Panc1 (cell line): ENCODE measurements at regions not wholly inside any gene's neighbourhood (a gene's known extent, or its start where the extent isn't known, plus 50 kb on each side); places are given as distances from the start of the nearest gene placed in this dataset.

Experiments
- ATAC-seq: fragments of 200-7000 bp; cut with Tn5 transposase; 2 replicates; pipeline ENCODE4 v1.9.1; 2020; ENCODE audit warnings: mild to moderate bottlenecking, moderate library complexity
- BruUV-seq: library from RNA; stranded (reverse); fragments of 400-500 nt; replicated peaks from 2 replicates; lab custom pipeline; 2021; lab: Mats Ljungman, UMichigan
- CTCF ChIA-PET: fragments of 300-600 bp; sonication (Branson Sonifier 250); formaldehyde crosslinking; loops from one replicate; lab custom pipeline; 2022; ENCODE audit warnings: antibody characterized with exemption; lab: Charles Lee
- POLR2A ChIA-PET: fragments of 300-600 bp; sonication (Branson Sonifier 250); formaldehyde crosslinking; loops from one replicate; lab custom pipeline; 2022; ENCODE audit warnings: antibody characterized with exemption; lab: Charles Lee
- DNase-seq: peaks from one replicate; pipeline ENCODE4 v3.0.0-alpha.2; 2010; ENCODE audit warnings: low read depth, low spot score
- H3K27ac ChIP-seq: 2 replicates; pipeline ENCODE4 v1.5.1; 2011; ENCODE audit warnings: mild to moderate bottlenecking, low read length, inconsistent platforms
- H3K27me3 ChIP-seq: fragments of 200-500 bp; sonication (Bioruptor generic); 2 replicates; pipeline ENCODE4 v1.6.0; 2014; ENCODE audit warnings: low read length, inconsistent platforms; ENCODE audit not compliant: control insufficient read depth, insufficient read depth
- H3K36me3 ChIP-seq: fragments of 200-500 bp; sonication (Bioruptor generic); 2 replicates; pipeline ENCODE4 v1.5.1; 2014; ENCODE audit warnings: inconsistent platforms, mild to moderate bottlenecking, low read length, moderate library complexity; ENCODE audit not compliant: control insufficient read depth, insufficient read depth
- H3K4me1 ChIP-seq: 2 replicates; pipeline ENCODE4 v1.5.1; 2011; ENCODE audit warnings: inconsistent platforms, mild to moderate bottlenecking, low read length, moderate library complexity; ENCODE audit not compliant: control insufficient read depth, insufficient read depth
- H3K4me3 ChIP-seq, 2 experiments: 2 replicates each; pipeline ENCODE4 v1.5.1; 2011 to 2012; ENCODE audit warnings: low read depth in 2 of 2, low read length in 2 of 2, mild to moderate bottlenecking in 2 of 2, inconsistent platforms in 1 of 2, moderate library complexity in 1 of 2
- H3K9me3 ChIP-seq: fragments of 200-500 bp; sonication (Bioruptor generic); 2 replicates; pipeline ENCODE4 v1.5.1; 2014; ENCODE audit warnings: low read depth, mild to moderate bottlenecking, inconsistent platforms, low read length, moderate library complexity; ENCODE audit not compliant: control insufficient read depth, insufficient read depth
- CTCF ChIP-seq: fragments of 450-650 bp; IDR thresholded peaks from 2 replicates; pipeline ENCODE4 v1.5.1; 2017; ENCODE audit warnings: mild to moderate bottlenecking
- POLR2AphosphoS5 ChIP-seq: IDR thresholded peaks from 2 replicates; pipeline ENCODE4 v1.6.1; 2012; ENCODE audit warnings: mild to moderate bottlenecking, low read depth, low read length, moderate library complexity
- REST ChIP-seq, 2 experiments: IDR thresholded peaks; 2 replicates each; pipeline ENCODE4 v1.6.1; 2011 to 2012; ENCODE audit warnings: low read depth in 2 of 2, control low read depth in 1 of 2, low read length in 1 of 2, mild to moderate bottlenecking in 1 of 2, moderate library complexity in 1 of 2; ENCODE audit not compliant: insufficient read depth in 1 of 2
- SIN3A ChIP-seq: IDR thresholded peaks from 2 replicates; pipeline ENCODE4 v1.6.1; 2012; ENCODE audit warnings: low read depth, mild to moderate bottlenecking, low read length, moderate library complexity, borderline replicate concordance; ENCODE audit not compliant: insufficient read depth
- TCF7L2 ChIP-seq: IDR thresholded peaks from 2 replicates; pipeline ENCODE4 v1.6.1; 2011; ENCODE audit warnings: mild to moderate bottlenecking, low read depth, low read length, inconsistent platforms
- in situ Hi-C: cut with HindIII; loops from 2 replicates; pipeline ENCODE4 v1.10.0; 2016; ENCODE audit warnings: low sequenced_read_pairs, low pct_unique_long_range_greater_than_20kb
- intact Hi-C: fragments of 100-400 bp; cut with micrococcal nuclease; formaldehyde crosslinking; loops from one replicate; pipeline ENCODE4 v1.10.0; 2022; ENCODE audit not compliant: unreplicated experiment

- Histone ChIP-seq H3K4me3 (no peak overlapping the region), H3K36me3 (no peaks in the 10 kb centered on the region), H3K27ac (no peak overlapping the region), H3K27me3 (peaks cover 2% of the 10 kb centered on the region; the same call in 1 of the 2 replicates), H3K9me3 (no peaks in the 10 kb centered on the region), H3K4me1 (no peaks in the 10 kb centered on the region)
- ChIA-PET POLR2A (no interaction called here), CTCF (no interaction called here)
- TF ChIP-seq TCF7L2, result no peak
- no peak for TF ChIP-seq SIN3A
- TF ChIP-seq REST (IDR thresholded peaks at IDR 0.05; ENCODE audit: insufficient read depth in 1 of 2, low read depth in 2 of 2, low read length in 1 of 2), result no peak
- TF ChIP-seq CTCF, result no peak
- TF ChIP-seq POLR2AphosphoS5, result no peak
- intact Hi-C loops (no loop called here), in situ Hi-C loops (no loop called here)
- BruUV-seq, result no TSS peak
- ATAC-seq (no peak), DNase-seq (no peak)
These were observed 270.1 kb upstream of the SIX2 start for GRCh38 chr2:45279356-45279755.

GRCh38 chr2:45278365-45279078 lies 269.3 kb upstream of the SIX2 start:
- Histone ChIP-seq H3K27ac (no peak overlapping the region), H3K4me1 (no peaks in the 10 kb centered on the region), H3K4me3 (no peak overlapping the region), H3K27me3 (peaks cover 2% of the 10 kb centered on the region; the same call in 1 of the 2 replicates), H3K9me3 (no peaks in the 10 kb centered on the region), H3K36me3 (no peaks in the 10 kb centered on the region)
- intact Hi-C loops (no loop called here), in situ Hi-C loops (no loop called here)
- CTCF ChIA-PET, result no interaction called here
- no peak for DNase-seq
- POLR2A ChIA-PET, result no interaction called here
- ATAC-seq, result no peak
- no TSS peak for BruUV-seq
- TF ChIP-seq POLR2AphosphoS5 (no peak), CTCF (no peak), TCF7L2 (no peak), REST (IDR thresholded peaks at IDR 0.05; ENCODE audit: insufficient read depth in 1 of 2, low read depth in 2 of 2, low read length in 1 of 2) (no peak), SIN3A (no peak)
